ENCODE measurements at regions not wholly inside any gene's neighbourhood (a gene's known extent, or its start where the extent isn't known, plus 50 kb on each side); places are given as distances from the start of the nearest gene placed in this dataset.

DNA sequence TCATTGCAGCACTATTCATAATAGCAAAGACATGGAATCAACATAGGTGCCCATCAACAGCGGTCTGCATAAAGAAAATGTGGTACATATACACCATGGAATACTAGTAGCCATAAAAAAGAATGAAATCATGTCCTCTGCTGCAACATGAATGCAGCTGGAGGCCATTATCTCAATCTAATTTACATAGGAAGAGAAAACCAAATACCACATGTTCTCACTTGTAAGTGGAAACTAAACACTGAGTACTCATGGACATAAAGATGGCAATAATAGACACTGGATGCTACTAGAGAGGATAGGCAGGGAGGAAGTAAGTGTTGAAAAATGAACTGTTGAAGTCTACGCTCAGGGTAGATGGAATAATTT, 203.9 kb upstream of the CDH9 start:
- Histone ChIP-seq H3K4me3 (no peak overlapping the region), H3K27ac (no peak overlapping the region), H3K9me3 (no peaks in the 10 kb centered on the region), H3K36me3 (no peaks in the 10 kb centered on the region), H3K27me3 (no peaks in the 10 kb centered on the region), H3K4me1 (no peaks in the 10 kb centered on the region)
- TF ChIP-seq, protein P1, sequence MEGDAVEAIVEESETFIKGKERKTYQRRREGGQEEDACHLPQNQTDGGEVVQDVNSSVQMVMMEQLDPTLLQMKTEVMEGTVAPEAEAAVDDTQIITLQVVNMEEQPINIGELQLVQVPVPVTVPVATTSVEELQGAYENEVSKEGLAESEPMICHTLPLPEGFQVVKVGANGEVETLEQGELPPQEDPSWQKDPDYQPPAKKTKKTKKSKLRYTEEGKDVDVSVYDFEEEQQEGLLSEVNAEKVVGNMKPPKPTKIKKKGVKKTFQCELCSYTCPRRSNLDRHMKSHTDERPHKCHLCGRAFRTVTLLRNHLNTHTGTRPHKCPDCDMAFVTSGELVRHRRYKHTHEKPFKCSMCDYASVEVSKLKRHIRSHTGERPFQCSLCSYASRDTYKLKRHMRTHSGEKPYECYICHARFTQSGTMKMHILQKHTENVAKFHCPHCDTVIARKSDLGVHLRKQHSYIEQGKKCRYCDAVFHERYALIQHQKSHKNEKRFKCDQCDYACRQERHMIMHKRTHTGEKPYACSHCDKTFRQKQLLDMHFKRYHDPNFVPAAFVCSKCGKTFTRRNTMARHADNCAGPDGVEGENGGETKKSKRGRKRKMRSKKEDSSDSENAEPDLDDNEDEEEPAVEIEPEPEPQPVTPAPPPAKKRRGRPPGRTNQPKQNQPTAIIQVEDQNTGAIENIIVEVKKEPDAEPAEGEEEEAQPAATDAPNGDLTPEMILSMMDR (IDR thresholded peaks at IDR 0.05): no peak
- DNase-seq (ENCODE audit: low spot score): no peak

DNA sequence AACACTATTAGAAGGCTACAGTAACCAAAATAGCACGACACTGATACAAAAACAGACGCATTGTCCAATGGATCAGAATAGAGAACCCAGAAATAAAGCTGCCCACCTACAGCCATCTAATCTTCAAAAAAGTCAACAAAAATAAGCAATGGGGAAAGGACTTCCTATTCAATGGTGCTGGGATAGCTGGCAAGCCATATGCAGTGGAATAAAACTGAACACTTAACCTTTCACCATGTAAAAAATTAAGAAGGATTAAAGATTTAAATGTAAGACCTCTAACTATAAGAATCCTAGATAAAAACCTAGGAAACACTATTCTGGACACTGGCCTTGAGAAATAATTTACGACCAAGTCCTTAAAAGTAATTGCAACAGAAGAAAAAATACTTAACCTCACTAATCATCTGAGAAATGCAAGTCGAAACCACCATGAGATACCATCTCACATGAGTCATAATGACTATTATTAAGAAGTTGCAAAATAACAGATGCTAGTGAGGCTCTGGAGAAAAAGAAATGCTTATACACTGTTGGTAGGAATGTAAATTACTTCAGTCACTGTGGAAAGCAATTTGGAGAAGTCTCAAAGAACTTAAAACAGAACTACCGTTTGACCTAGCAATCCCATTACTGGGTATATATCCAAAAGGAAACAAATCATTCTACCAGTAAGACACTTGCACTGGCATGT, 203.3 kb upstream of the CDH9 start:
- H3K4me3 ChIP-seq: no peak overlapping the region
- no peaks in the 10 kb centered on the region for H3K4me1 ChIP-seq
- TF ChIP-seq, protein P1 (IDR thresholded peaks at IDR 0.05): no peak
- no peaks in the 10 kb centered on the region for H3K27me3 ChIP-seq
- H3K9me3 ChIP-seq: no peaks in the 10 kb centered on the region
- H3K27ac ChIP-seq: no peak overlapping the region
- no peaks in the 10 kb centered on the region for H3K36me3 ChIP-seq
- no peak for DNase-seq (ENCODE audit: low spot score)

DNA sequence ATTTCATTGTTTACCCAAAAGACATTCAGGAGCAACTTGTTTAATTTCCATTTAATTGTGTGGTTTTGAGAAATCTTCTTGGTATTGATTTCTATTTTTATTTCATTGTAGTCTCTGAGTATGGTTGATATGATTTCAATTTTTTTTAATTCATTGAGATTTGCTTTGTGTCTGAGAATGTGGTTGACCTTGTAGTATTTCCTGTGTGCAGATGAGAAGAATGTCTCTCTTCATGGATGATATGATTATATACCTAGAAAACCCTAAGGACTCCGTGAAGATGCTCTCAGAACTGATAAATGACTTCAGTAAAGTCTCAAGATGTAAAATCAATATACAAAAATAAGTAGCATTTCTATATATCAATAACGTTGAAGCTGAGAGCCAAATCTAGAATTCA, 202.4 kb upstream of the CDH9 start:
- no peaks in the 10 kb centered on the region for H3K9me3 ChIP-seq
- no peaks in the 10 kb centered on the region for H3K27me3 ChIP-seq
- H3K27ac ChIP-seq: no peak overlapping the region
- TF ChIP-seq, protein P1 (IDR thresholded peaks at IDR 0.05): no peak
- no peaks in the 10 kb centered on the region for H3K4me1 ChIP-seq
- no peaks in the 10 kb centered on the region for H3K36me3 ChIP-seq
- H3K4me3 ChIP-seq: no peak overlapping the region
- no peak for DNase-seq (ENCODE audit: low spot score)

DNA sequence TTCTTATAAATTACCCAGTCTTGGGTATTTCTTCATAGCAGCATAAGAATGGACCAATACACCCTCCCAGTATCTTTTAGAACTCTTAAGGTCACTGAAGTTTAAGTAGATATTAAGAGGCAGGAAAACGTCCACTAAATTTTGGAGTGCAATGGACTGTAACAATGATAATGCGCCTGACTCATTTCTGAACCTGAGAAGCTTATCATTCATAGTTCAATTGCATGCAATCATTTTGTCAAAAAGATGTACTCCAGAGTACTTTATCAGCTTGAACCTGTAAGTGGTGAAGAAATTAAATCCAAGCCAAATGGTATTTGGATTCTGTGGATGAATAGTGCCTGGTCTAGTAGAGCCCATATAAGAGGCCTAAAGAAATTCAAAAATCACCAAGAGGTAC, 196.5 kb upstream of the CDH9 start:
- DNase-seq (ENCODE audit: low spot score): no peak
- TF ChIP-seq, protein P1 (IDR thresholded peaks at IDR 0.05): no peak
- no peak overlapping the region for H3K27ac ChIP-seq
- H3K4me1 ChIP-seq: no peaks in the 10 kb centered on the region
- H3K4me3 ChIP-seq: no peak overlapping the region
- no peaks in the 10 kb centered on the region for H3K9me3 ChIP-seq
- no peaks in the 10 kb centered on the region for H3K36me3 ChIP-seq
- H3K27me3 ChIP-seq: no peaks in the 10 kb centered on the region

DNA sequence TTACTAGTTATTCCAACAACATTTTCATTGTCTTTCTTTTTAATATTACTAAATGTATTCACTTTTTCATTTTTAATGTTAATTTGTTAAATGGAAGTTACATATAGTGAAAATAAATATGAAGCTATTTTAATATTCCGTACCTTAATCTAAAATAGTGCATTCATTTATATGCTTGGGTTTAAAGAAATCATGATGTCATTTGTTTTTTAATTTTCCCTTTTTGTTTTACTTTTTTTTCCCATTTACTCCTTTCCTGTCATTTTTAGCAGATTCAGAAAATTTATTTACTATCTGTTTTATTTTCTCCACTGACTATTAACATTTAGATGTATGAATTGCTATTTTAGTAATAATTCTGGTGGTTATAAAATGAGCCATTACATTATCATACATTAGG, 183.0 kb upstream of the CDH9 start:
- no peaks in the 10 kb centered on the region for H3K27me3 ChIP-seq
- H3K27ac ChIP-seq: no peak overlapping the region
- TF ChIP-seq, protein P1 (IDR thresholded peaks at IDR 0.05): no peak
- no peaks in the 10 kb centered on the region for H3K36me3 ChIP-seq
- DNase-seq (ENCODE audit: low spot score): no peak
- no peaks in the 10 kb centered on the region for H3K4me1 ChIP-seq
- H3K9me3 ChIP-seq: no peaks in the 10 kb centered on the region
- H3K4me3 ChIP-seq: no peak overlapping the region

DNA sequence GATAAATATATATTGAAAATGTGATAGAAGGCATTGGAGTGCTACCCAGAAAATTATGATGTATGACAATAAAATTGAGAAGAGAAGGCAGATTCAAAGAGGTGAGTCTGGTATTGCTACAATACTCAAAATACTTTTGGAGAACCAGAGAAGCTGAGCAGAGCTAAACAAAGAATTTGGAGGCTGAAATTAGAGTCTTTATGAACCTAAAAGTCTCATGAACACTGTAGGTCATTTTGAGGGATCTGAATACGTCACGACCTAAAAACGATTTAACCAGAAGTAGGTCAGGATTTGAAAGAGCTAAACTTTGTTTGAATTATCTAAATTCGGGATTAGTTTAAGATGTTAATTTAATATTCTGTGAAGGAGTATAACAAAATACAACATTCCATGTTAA, 182.4 kb upstream of the CDH9 start:
- Histone ChIP-seq H3K9me3 (no peaks in the 10 kb centered on the region), H3K4me3 (no peak overlapping the region), H3K4me1 (no peaks in the 10 kb centered on the region), H3K36me3 (no peaks in the 10 kb centered on the region), H3K27ac (no peak overlapping the region), H3K27me3 (no peaks in the 10 kb centered on the region)
- TF ChIP-seq, protein P1 (IDR thresholded peaks at IDR 0.05): no peak
- DNase-seq (ENCODE audit: low spot score): no peak
